ENCODE measurements at regions not wholly inside any gene's neighbourhood (a gene's known extent, or its start where the extent isn't known, plus 50 kb on each side); places are given as distances from the start of the nearest gene placed in this dataset.

- peaks cover 2 to 18% (median 14%) of the 10 kb centered on the region in 4 donors for H3K4me1 ChIP-seq (ENCODE audit: control insufficient read depth in 4 of 4, insufficient read depth in 4 of 4, low read length in 3 of 4)
- no peak overlapping the region for H3K9ac ChIP-seq (ENCODE audit: low read depth in 1 of 2, low read length in 2 of 2)
- H3K27ac ChIP-seq (ENCODE audit: low read depth in 1 of 2, low read length in 2 of 2), result peak overlapping the region; percentile 32 to 82
- H3K9me3 ChIP-seq (ENCODE audit: control insufficient read depth in 4 of 4, low read length in 3 of 4), result no peaks in the 10 kb centered on the region
- no peak overlapping the region for H3K4me3 ChIP-seq (ENCODE audit: low read depth in 1 of 3, low read length in 3 of 3)
- WGBS, result 54% methylated on average over 15 of the region's 15 CpGs
- TF ChIP-seq ZBTB33 (IDR thresholded peaks at IDR 0.05), result peak; percentile 5
- peak; percentile 42 for TF ChIP-seq REST (IDR thresholded peaks at IDR 0.05)
- peak; percentile 81 for TF ChIP-seq SP1 (IDR thresholded peaks at IDR 0.05)
- TF ChIP-seq TAF1 (conservative IDR thresholded peaks at IDR 0.05), result no peak
- peak; percentile 96 for TF ChIP-seq RXRA (IDR thresholded peaks at IDR 0.05)
- TF ChIP-seq MAX (IDR thresholded peaks at IDR 0.05), result peak; percentile 78
- no peak for TF ChIP-seq CTCF (IDR thresholded peaks at IDR 0.05; ENCODE audit: low read depth, low read length, missing input control)
- peak; percentile 64 for TF ChIP-seq NR2F2 (IDR thresholded peaks at IDR 0.05)
- TF ChIP-seq HNF4G (IDR thresholded peaks at IDR 0.05), result peak; percentile 54
- TF ChIP-seq ATF3 (IDR thresholded peaks at IDR 0.05), result no peak
- TF ChIP-seq RAD21 (IDR thresholded peaks at IDR 0.05), result peak; percentile 53 to 72
- peak; percentile 95 for TF ChIP-seq YY1 (IDR thresholded peaks at IDR 0.05)
- TF ChIP-seq FOXA1 (IDR thresholded peaks at IDR 0.05), result peak; percentile 34
- peak; percentile 77 to 83 for TF ChIP-seq HNF4A (conservative IDR thresholded peaks at IDR 0.05)
- TF ChIP-seq JUND (IDR thresholded peaks at IDR 0.05), result peak in 1 of 2 donors; percentile 57
- TF ChIP-seq GABPA (IDR thresholded peaks at IDR 0.05 in 1 of 2, conservative IDR thresholded peaks at IDR 0.05 in 1 of 2), result no peak
- TF ChIP-seq FOXA2 (IDR thresholded peaks at IDR 0.05), result peak; percentile 55
- no peak for TF ChIP-seq EGR1 (IDR thresholded peaks at IDR 0.05; ENCODE audit: low read depth in 2 of 2)
- no peaks in the 10 kb centered on the region for H3K36me3 ChIP-seq (ENCODE audit: control insufficient read depth in 4 of 4, insufficient read depth in 3 of 4, low read depth in 1 of 4, low read length in 3 of 4)
- DNase-seq (ENCODE audit: low spot score), result no peak
- H3K27me3 ChIP-seq (ENCODE audit: control insufficient read depth in 4 of 4, insufficient read depth in 4 of 4, low read length in 3 of 4), result no peaks in the 10 kb centered on the region
These were observed 79.2 kb upstream of the CLMN start for GRCh38 chr14:95398630-95399547.

Data from liver (tissue), 8 donors.